ENCODE measurements at regions not wholly inside any gene's neighbourhood (a gene's known extent, or its start where the extent isn't known, plus 50 kb on each side); places are given as distances from the start of the nearest gene placed in this dataset.

DNA sequence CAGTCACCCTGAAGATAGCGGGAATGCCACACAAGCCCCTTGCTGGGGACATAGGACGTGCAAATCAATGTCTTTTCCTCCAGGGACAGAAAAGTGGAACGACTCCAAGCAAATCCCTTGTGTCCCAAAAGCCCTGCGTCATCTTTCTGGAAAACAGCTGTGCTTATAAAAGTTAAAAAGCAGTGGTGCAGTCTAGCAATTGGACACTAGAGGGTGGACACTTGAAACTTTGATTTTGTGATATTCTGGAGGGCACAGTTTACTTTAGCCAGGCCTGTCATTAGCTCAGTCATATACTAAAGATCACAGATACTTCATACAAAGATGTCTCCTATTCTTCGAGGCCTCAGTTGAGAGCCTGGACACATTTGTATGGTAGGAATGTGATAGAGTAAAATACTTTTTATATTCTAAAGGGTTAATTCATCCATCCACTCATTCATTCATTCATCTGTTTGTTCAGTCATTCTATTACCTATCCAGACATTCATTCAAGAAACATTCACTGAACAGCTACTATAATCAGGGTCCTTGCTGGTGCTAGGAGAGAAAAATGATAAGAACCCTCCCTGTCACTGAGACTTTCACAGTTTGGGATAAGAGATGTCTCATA, 63.8 kb upstream of the ANKRD34C start:
- Histone ChIP-seq H2AFZ (ENCODE audit: low read length) (no peak overlapping the region), H3K4ac (ENCODE audit: low read depth, low read length) (no peak overlapping the region), H4K5ac (ENCODE audit: insufficient read length, low read depth, low read length) (no peak overlapping the region), H2BK20ac (ENCODE audit: low read depth, low read length, poor library complexity, severe bottlenecking) (no peak overlapping the region), H3K56ac (ENCODE audit: insufficient read length, low read depth, low read length) (no peak overlapping the region), H3K9me3 (ENCODE audit: control insufficient read depth, low read depth, low read length) (peaks cover 4% of the 10 kb centered on the region), H3K27ac (ENCODE audit: insufficient read length, low read depth, low read length) (no peak overlapping the region), H3K23ac (ENCODE audit: insufficient read length, low read depth, low read length) (no peak overlapping the region), H3K18ac (ENCODE audit: insufficient read length, low read depth, low read length) (no peak overlapping the region), H2AK5ac (ENCODE audit: insufficient read length, low read length) (no peak overlapping the region), H3K79me1 (ENCODE audit: insufficient read depth, low read depth, low read length, poor library complexity, severe bottlenecking) (no peaks in the 10 kb centered on the region), H3K23me2 (ENCODE audit: insufficient read length, low read depth, low read length, poor library complexity, severe bottlenecking) (no peaks in the 10 kb centered on the region), H3K14ac (ENCODE audit: insufficient read depth, low read length) (no peak overlapping the region), H2BK12ac (ENCODE audit: insufficient read length, low read depth, low read length) (no peak overlapping the region), H2BK5ac (ENCODE audit: insufficient read length, low read length) (no peak overlapping the region), H3K9ac (ENCODE audit: extremely low read depth, insufficient read length, low read length) (no peak overlapping the region), H4K91ac (ENCODE audit: insufficient read length, low read depth, low read length) (no peak overlapping the region), H3K27me3 (ENCODE audit: insufficient read depth, low read length) (no peaks in the 10 kb centered on the region), H4K8ac (replicated peaks; ENCODE audit: insufficient read length, low read depth, low read length) (no peak overlapping the region), H2BK120ac (ENCODE audit: low read depth, low read length, poor library complexity, severe bottlenecking) (no peak overlapping the region), H3K4me2 (ENCODE audit: insufficient read depth, insufficient read length, low read length) (no peak overlapping the region), H3T11ph (ENCODE audit: low read length) (no peak overlapping the region), H3K79me2 (ENCODE audit: insufficient read depth, low read length) (no peaks in the 10 kb centered on the region), H3K4me1 (ENCODE audit: insufficient read depth, low read length) (0 out of 2 replicates have a peak, but pooled peaks cover 3% of the 10 kb centered on the region), H4K20me1 (ENCODE audit: control insufficient read depth, insufficient read depth, insufficient read length) (no peaks in the 10 kb centered on the region), H2BK15ac (ENCODE audit: low read depth, low read length) (no peak overlapping the region)
- Mint-ChIP-seq H3K27me3 (ENCODE audit: low read depth) (peaks cover 15% of the 10 kb centered on the region), H3K27ac (no peak overlapping the region), H3K36me3 (ENCODE audit: insufficient read depth in 1 of 3, low read depth in 3 of 3) (no peaks in the 10 kb centered on the region), H3K4me1 (peaks cover 3 to 9% of the 10 kb centered on the region in 2 experiments), H3K4me3 (no peak overlapping the region), H3K9me3 (no peaks in the 10 kb centered on the region)
- TF ChIP-seq, protein P1, sequence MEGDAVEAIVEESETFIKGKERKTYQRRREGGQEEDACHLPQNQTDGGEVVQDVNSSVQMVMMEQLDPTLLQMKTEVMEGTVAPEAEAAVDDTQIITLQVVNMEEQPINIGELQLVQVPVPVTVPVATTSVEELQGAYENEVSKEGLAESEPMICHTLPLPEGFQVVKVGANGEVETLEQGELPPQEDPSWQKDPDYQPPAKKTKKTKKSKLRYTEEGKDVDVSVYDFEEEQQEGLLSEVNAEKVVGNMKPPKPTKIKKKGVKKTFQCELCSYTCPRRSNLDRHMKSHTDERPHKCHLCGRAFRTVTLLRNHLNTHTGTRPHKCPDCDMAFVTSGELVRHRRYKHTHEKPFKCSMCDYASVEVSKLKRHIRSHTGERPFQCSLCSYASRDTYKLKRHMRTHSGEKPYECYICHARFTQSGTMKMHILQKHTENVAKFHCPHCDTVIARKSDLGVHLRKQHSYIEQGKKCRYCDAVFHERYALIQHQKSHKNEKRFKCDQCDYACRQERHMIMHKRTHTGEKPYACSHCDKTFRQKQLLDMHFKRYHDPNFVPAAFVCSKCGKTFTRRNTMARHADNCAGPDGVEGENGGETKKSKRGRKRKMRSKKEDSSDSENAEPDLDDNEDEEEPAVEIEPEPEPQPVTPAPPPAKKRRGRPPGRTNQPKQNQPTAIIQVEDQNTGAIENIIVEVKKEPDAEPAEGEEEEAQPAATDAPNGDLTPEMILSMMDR (conservative IDR thresholded peaks at IDR 0.05): peak; percentile 50
- WGBS (ENCODE audit: extremely low coverage, insufficient read length, low lambda C conversion rate): no CpG with 5 or more reads among the region's 5 CpGs
- no peak for DNase-seq
